ENCODE measurements at regions not wholly inside any gene's neighbourhood (a gene's known extent, or its start where the extent isn't known, plus 50 kb on each side); places are given as distances from the start of the nearest gene placed in this dataset.
A peak's percentile ranks its signal among the peaks of the same experiment; 100 is the strongest.

DNA sequence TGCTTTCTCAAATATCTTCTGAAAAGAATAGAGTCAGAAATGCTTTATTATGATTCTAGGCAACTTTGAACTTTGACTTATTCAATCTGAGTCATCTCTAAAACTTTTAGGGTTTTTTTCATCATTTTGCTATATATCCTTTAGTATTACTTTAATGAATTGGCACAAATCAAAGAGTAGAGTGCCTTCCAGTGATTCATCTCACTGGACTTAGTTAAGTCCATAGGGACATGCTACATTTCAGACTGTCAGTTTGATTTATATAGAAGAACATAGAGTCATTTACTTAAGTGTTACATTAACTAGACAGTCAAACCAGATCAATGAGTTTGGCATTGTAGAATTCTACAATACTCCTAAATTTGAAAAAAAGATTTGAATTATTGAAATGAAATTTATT lies 1235.7 kb upstream of the MAP3K7 start:
- DNase-seq (ENCODE audit: low read depth, low spot score) = no peak

DNA sequence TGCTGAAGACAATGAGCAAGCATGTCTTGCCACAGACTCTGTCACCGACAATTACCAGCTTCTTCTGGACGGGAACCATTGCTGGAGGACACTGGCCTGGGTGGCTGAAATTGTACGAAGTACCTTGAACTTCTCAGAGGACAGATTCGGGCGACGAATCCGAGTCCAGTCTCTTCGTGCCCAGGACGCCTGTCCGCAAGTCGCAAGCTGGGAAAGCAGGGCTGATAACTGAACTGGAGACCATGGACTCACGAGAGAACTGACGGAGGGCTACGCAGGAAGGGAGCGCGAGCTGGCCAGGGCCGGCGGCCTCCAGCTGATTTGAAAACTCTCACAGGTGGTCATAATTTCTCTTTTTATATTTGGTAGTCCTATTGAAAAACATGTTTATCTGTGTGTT lies 1229.5 kb upstream of the MAP3K7 start:
- no peak for DNase-seq (ENCODE audit: low read depth, low spot score)

DNA sequence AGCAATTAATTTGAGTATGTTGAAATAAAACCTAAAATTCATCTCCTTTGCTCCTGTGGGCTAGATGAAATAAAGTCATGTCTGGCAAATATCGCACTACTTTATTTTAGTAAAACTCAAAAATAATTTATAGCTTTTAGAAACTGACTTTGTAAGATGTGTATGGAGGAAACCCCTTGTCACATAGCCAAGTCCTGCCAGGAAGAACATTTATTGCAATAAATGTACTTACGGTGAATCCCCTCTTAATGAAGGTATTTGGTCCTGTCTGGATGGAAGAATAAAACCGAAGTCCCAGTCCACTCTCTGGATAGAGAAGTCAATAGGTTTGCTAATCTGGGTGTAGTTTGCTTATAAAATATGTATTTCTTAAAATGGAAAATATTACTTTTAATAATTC lies 1226.8 kb upstream of the MAP3K7 start:
- no peak for DNase-seq (ENCODE audit: low read depth, low spot score)

DNA sequence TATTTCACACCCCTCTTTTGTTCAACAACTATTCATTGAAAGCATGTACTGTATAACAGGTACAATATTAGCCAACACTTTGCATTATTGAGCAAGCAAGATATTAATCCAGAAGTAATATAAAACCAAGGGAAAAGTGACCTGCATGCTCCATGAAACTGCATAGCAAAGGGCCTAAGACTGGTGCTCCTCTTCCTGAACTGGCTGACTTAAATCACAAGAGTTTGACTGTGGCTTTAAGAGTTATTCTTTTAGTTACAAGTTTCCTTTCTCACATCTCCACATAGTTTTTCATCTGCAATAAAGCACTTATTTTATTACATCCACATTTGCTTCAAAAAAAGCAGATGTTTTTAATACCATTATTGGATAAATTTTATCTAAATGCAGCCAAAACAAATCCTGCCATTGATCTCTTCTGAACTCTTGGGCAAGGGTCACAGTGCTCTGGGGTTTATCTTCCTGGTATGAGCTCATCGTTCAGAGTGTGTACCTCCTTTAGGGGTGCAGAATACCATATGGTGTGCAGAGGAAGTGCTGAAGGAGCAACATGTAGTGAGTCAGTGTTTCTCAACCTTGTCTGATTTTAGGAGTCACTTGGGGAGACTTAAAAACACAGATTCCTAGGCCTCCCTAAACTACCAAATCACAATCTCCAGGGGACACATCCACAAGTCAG lies 1225.9 kb upstream of the MAP3K7 start:
- DNase-seq (ENCODE audit: low read depth, low spot score) = no peak

DNA sequence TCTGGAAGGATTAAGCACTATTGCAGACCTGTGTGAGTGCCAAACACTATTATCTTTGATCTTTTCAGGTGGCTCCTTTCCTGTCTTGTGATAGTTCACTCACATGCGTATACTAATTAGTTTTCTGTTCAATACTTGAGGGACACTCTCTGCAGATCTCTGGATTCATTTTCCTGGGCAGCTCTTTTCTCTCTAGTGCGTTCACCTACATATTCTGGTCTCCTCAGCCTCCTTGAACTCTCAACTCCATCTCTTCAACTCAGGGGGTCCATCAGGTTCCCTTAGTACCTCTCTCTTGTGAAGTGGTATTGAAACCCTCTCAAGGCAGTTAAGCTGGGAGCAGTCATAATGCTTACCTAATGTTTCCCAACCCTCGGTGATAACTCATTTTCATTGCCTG lies 1218.1 kb upstream of the MAP3K7 start:
- DNase-seq (ENCODE audit: low read depth, low spot score) = no peak

DNA sequence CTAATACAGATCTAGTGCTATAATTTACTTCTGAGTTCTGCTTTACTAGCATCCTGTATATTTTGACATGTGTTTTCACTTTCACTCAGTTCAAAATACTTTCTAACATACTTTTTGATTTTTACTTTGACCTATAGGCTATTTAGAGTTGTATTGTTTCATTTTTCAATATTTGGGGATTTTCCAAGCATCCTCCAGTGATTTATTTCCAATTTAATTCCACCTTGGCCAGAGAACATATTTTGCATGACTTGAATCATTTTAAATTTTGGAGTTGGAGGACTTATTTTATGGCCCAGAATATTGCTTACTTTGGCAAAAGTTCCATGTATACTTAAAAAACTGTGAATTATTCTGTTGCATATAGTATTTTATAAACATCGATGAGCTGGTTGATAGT lies 1215.6 kb upstream of the MAP3K7 start:
- DNase-seq (ENCODE audit: low read depth, low spot score) = no peak

DNA sequence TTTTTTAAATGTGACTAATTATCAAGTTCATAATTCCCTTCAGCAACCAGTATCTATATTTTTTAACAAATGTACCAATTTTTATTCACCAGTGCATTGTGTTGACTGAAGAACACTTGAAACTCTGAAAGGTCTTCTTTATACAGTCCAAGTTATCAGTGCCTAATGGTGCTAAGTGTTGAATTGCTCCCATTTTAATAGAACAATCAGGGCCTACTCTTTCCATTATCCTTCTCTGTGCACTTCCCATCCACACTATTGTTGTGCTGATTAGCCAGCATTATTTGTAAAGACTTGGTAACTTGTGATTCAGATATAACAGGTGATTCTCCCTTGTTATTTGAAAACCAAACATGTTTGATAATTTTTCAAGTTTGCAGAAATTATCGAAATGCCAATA lies 1209.7 kb upstream of the MAP3K7 start:
- no peak for DNase-seq (ENCODE audit: low read depth, low spot score)

DNA sequence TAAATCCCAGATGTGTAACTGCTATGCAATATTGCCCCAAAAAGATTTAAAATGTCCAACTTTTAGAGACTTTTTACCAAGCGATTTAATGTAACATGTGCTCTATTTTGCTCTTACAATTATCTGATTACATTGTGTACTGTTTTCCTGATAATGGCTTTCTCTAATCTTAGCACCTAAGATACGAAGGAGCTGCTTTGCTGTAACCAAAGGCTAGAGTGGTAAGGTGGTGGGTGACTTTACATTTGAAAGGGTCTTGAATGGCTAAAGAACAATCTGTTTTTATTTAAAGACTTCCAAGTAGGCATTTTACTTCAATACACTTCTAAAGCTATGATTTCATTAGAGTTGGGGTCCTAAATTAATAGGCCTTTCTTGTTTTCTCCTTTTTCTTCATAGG lies 1201.6 kb upstream of the MAP3K7 start:
- no peak for DNase-seq (ENCODE audit: low read depth, low spot score)

DNA sequence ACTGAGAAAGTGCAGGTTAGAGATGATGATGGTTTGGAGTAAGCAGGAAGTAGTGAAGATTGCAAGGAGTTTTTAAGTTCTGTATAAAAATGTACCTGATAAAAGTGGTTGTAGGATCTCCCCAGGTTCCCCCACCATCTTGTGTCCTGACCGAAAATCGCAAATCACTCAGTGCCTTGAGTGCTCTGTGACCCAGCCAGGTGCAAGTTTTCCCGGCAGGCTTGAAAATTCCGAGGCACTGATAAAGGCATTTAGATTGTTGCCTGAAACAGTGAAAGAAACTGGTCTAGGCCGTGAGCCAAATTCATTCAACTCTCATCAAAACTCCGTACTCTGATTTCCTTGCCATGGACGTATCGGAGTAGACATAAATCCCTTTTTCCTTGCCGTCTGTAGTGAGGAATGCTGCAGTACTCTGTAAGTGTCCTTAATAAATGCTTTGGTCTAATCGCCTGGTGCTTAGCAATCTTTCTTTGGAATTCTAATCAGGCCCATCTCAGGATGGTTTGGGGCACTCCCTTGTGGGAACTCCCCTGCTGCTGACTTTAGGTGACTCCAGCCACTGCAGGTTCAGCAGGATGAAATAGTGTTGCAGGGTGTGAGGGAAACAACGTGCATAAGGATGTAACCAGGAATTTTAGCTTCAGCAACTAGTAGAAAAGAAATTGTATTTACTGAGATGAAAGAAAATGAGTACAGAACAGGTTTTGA lies 1199.8 kb upstream of the MAP3K7 start:
- peak; percentile 23 for DNase-seq (ENCODE audit: low read depth, low spot score)

DNA sequence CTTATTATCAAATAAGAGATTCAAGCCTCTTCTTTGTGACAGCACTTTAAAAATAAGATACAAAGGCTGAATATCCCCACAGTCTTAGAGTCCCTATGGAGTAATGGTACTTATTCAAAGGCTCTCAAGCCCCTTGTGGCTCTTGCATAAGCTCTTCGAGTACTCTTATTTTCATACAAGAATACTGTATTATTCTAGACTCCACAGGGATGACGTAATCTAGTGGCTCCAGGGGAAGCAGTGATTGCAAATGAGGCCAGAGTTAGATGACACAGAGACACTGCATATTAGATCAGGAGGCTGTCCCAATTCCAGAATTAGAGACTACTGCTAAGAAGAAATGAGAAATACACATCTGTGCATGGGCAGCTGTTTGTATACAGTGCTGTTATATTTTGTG lies 1195.9 kb upstream of the MAP3K7 start:
- no peak for DNase-seq (ENCODE audit: low read depth, low spot score)

DNA sequence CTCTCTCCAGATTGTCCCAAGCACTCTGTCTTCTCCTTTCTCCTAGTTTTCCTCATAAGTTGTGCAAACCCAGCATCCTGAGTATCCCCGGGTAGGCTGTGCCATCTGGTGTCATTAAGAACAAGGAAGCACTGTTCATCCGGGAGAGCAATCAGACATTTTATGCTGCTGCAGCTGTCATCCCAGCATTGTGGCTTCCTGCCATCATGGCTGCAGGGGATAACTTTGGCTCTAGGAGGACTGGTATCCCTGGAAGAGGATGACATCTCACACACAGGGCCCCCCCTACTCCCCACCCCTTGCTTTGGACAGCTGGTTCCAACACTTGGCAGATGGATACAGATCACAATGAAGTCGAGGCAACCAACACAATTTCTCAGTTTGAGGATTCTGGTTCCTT lies 1195.1 kb upstream of the MAP3K7 start:
- DNase-seq (ENCODE audit: low read depth, low spot score) = no peak

DNA sequence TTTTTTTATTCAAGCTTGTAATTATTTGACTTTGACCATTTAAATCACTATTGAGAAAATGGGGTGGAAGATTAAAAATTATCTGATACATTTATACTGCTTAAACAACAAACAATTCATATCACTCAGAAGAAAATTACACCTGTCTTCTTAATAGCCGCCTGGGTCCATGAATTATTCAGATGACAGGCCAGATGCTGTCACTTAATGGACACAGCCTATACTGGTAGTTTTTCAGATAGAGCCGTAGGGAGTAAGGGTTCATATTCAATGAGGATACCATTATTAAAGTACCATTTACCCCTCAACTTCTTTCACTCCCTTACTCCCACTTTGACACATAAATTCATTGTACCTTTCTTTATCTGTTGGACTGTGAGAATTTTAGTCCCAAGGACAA lies 1193.4 kb upstream of the MAP3K7 start:
- no peak for DNase-seq (ENCODE audit: low read depth, low spot score)

DNA sequence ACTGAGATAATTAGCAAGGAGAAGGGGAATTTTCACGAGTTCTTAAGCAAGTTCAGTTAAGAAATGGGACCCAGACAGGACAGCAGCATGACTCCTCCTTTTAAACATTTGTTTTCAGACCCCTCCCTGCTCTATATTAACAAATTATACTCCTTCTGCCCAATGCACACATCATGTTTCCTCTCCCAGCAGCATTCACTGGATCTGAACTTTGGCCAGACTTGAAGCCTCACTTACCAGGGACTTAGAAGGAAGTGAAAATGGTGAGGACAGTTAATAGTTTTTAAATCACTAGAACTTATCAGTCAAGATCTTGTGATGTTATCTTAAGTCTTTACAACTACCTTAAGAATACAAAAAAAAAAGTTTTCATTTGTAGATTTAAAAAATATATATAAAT lies 1174.7 kb upstream of the MAP3K7 start:
- DNase-seq (ENCODE audit: low read depth, low spot score) = no peak

DNA sequence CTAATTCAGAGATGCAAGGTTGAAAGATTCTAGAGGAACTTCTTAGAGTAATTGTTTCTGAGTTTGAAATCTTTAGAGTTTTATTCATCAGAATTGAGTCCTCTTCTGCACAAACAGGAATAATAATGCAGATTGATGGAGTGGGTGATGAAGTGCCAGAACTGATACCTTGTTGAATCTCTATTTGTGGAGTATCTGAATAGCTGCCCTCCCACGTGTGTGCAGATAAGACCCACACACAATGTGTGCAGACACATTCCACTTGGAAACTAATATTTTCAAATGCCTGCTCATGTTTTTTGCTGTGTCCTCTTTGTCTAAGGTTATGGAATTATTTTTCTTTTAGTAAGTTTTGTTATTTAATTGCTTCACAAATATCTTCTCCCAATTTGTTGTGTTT lies 1167.8 kb upstream of the MAP3K7 start:
- no peak for DNase-seq (ENCODE audit: low read depth, low spot score)

DNA sequence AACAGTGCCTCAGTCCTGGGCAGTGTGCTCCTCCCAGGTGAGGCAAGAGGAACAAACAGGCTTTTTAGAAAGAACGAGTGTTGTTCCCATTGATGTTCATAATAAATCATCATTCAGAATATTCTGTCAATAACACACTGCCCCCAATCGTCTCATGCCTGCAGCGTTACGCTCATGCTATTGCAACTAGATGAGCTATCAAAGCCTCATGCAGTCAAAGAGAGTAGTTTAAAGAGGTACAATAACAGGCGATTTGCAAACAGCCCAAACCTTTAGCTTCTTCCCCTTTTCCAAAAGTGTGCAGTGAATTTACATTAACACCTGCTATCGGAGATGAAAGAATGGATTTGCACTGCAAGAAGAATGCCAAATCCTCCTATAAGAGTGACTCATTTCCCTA lies 1164.7 kb upstream of the MAP3K7 start:
- DNase-seq (ENCODE audit: low read depth, low spot score) = no peak

DNA sequence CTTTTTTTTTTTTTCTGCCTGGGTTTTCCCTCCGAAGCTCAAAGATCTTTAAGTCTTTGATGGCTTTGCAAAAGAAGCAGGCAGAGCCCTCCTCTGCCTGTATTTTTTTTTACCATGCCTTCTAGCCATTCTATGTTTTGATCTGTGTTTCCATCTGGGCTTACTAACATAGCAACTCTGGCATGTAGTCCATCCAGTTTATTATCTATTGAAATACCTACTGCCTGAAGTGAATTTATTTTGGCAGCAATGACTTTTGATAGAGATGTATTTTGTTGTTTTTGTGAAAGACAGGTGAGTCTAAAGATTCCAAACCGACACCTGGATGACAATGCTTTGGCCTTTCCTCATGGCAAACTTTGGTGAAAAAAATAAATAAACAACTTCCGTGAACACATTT lies 1157.7 kb upstream of the MAP3K7 start:
- no peak for DNase-seq (ENCODE audit: low read depth, low spot score)

DNA sequence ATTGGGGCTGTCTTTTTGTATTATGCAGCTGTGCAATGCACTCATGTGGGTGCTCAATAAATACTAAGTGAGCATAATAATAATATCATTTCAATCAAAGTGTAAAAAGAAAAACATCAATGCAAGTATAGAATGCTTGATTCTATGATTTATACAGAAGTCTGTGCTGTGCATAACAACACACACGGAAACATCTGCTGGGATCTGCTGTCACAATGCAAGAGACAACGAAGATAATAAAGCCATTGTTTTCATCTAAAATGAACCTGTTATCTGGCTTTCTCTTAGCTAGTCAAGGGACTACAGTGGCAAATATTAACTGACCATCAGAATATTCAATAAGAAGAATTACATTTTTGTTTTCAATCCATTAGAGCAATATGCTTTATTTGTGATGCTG lies 1156.9 kb upstream of the MAP3K7 start:
- DNase-seq (ENCODE audit: low read depth, low spot score) = no peak

DNA sequence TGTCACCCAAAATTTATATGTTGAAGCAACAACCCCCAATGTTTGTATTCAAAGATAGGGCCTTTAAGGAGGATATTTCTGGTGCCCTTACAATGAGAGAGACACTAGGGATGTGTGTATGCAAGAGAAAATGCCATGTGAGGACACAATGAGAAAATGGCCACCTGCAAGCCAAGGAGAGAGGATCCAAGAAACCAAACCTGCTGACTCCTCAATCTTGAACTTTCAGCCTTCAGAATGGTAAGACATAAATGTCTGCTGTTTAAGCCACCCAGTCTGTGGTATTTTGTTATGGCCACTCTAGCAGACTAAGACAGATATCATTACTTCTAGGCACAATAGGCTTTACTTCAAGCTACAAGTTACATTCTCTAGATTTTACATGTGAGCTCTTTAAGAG lies 1145.1 kb upstream of the MAP3K7 start:
- DNase-seq (ENCODE audit: low read depth, low spot score) = no peak

DNA sequence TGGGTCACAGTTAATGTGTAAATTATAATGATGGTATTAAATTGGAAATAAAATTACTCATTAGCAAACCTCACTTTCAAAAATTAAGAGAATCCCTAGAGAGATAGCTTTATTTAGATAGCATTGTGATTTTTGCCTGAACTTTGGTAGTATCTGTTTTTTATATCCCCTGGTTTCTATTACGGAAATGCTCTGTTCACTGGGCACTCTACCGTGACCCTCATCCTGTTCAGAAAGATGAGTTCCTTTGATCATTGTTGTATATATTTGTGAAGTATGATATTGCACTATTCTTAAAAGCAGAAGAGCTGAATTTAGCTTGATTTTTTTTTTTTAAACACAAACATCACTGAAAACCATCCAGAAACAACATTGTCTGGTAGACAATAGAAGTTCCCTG lies 1143.8 kb upstream of the MAP3K7 start:
- no peak for DNase-seq (ENCODE audit: low read depth, low spot score)

DNA sequence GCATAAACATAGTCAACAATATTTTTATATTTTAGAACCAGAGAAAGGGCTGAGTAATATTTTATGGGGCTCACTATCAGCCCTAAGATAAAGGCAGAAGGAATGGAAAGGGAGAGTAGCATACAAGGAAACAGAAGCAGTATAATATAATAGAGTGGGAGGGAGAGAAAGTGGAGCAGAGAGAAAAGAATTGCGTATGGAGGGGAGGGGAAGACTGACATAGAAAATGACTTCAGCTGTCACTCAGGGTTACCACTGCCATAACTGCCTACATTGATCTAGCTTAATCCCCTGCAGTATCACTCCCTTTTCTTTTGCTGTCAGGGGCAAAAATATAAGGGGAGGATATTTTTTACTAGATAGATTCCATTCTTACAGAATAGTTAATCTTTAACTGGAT lies 1133.5 kb upstream of the MAP3K7 start:
- DNase-seq (ENCODE audit: low read depth, low spot score) = no peak

DNA sequence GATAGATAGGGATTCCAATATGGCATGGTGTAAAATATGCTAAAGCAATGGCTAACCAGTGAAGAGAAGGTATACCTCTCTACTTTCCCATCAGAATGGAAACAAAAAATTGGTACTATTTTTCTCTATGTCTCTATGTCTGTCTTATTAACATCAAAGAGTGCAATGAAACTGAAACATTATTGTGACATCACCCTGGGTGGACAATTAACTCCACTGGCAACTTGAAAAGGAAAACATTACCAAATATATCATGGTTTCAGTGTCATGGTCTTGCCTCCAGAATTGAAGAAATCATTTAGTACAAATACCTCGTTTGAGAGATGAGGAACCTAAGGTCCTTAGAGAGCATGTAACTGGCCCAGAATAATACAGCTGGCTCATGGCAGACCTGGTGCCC lies 1132.5 kb upstream of the MAP3K7 start:
- no peak for DNase-seq (ENCODE audit: low read depth, low spot score)

DNA sequence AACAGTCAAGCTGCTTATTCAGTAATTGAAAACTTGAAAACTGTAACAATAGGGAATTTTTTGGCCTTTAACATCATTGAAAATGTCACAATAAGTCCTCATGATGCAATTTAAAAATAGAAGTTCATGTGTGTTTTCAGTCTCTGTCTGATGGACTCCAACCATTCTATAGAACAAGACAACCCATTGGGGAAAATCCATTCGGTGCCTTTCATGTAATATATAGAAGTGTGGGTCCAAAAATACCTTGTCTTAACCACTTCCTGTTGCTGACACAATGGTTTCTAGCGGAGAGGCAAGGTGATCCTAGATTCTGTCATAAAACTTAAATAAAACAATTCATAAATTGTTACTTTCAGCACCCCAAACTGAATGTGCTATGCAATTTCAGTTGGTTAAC lies 1131.3 kb upstream of the MAP3K7 start:
- DNase-seq (ENCODE audit: low read depth, low spot score) = no peak

DNA sequence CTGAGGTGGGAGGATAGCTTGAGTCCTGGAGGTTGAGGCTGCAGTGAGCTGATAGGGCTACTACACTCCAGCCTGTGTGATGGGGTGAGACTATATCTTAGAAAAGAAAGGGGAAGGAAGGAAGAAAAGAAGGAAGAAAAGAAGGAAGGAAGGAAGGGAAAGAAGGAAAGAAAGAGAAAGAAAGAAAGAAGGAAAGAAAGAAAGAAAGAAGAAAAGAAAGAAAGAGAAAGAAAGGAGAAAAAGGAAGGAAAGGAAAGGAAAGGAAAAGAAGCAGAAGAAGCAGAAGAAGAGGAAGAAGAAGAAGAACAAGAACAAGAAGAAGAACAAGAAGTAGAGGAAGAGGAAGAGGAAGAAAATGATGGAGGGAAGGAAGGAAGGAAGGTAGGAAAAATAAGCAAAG lies 1130.2 kb upstream of the MAP3K7 start:
- no peak for DNase-seq (ENCODE audit: low read depth, low spot score)

DNA sequence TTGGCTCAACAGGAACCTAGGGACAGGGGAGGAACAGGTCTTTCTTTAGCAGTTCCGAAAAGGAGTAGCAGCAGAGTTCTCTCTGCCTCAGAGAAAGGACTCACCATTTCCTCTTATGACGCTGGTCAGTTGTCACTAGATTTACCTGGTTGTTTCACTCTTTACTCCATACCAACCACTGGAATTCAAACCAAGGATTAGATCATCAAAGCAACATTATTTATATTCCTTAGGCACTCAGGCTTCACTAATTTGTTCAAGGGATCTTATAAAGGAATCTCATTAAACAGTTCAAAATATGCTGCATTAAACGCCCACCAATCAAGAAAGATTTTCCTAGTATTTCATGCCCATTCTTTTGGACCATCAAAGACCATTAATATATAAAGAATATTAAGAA lies 1129.5 kb upstream of the MAP3K7 start:
- DNase-seq (ENCODE audit: low read depth, low spot score) = no peak

All from ELF-1 (cell line).